ENCODE measurements at regions not wholly inside any gene's neighbourhood (a gene's known extent, or its start where the extent isn't known, plus 50 kb on each side); places are given as distances from the start of the nearest gene placed in this dataset.
"Not testable (repeated sequence)": the region's sequence is repeated elsewhere in the genome, so short reads cannot be mapped to it uniquely, and the experiment has no call there.

GRCh38 chr17:62322313-62322712 lies 58.0 kb upstream of the EFCAB3 start:
- no peak for DNase-seq (ENCODE audit: low spot score)

- DNase-seq (ENCODE audit: low spot score), result no peak
Observed at GRCh38 chr17:62321451-62321850, 58.9 kb upstream of the EFCAB3 start.

DNA sequence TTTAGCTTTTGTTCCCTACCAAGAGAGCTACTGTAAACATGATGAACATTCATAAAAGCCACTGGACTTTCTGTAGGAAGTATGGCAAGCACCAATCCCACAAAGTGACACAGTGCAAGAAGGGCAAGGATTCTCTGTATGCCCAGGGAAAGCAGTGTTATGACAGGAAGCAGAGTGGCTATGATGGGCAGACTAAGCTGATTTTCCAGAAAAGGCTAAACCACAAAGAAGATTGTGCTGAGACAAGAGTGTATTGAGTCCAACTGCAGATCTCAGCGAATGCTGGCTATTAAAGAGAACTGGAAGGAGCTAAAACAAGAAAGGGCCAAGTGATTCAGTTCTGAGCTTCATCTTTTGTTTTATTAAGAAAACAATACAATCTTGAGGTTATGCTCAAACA lies 60.5 kb upstream of the EFCAB3 start:
- DNase-seq (ENCODE audit: low spot score), result no peak

- no peak for DNase-seq (ENCODE audit: low spot score)
Observed at GRCh38 chr17:62309396-62309795, 71.0 kb upstream of the EFCAB3 start.

GRCh38 chr17:62307196-62307595 lies 73.2 kb upstream of the EFCAB3 start:
- DNase-seq (ENCODE audit: low spot score), result no peak

DNA sequence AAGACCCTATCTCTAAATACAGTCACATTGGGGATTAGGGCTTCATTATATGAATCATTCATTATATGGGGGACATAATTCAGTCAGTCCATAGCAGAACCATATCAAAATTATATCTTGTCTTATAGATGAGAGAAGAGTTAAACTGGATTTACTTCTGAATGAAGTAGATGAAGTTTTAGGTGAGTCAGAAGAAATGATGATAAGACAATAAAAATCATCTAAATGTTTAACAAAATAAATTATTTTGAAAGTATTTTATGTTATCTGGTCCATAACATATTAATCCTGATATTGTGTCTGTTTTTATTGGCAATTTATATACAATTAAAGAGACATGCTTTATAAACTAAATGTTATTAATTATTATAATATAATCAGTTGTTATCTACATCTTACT lies 76.9 kb upstream of the EFCAB3 start:
- DNase-seq (ENCODE audit: low spot score), result no peak

GRCh38 chr17:62300697-62301096 lies 79.7 kb upstream of the EFCAB3 start:
- no peak for DNase-seq (ENCODE audit: low spot score)

DNA sequence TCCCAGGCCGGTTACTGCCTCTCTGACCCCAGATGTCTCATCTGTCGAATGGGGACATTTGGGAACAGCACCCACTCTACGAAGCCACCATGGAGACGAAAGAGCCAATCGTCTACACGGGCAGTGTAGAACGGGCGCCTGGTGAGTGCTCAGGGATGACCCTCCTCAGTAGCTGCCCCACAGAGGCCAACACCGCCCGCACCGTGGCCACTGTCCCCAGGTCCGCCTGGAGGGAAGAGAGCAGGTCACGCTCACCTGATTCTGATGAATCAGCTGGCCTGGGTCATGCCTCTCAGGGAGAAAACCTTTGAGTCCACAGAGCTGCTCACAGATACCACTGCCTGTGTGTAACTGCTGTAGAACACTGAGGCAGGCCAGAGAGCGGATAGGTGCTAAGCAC lies 105.1 kb upstream of the EFCAB3 start:
- not testable (repeated sequence) for DNase-seq (ENCODE audit: low spot score)

DNA sequence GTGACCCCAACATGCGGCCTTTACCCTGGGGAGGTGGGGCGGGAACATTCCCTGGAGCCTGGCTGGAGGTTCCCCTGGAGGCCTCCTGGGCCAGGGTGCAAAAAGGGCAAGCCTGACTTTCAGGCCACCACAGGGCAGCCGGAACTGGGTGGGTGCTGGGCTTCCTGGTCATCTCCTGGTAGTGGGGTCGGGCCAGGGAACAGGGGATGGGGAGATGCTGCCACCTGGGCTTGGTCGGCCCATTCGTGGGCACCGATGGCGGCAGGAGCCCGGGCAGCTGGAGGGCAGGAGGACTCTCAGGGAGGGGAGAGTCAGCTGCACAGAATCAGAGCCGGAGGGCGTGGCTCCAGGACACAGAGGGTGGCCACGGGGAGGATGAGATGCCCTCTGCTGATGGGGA lies 112.0 kb upstream of the EFCAB3 start:
- DNase-seq (ENCODE audit: low spot score), result not testable (repeated sequence)

DNA sequence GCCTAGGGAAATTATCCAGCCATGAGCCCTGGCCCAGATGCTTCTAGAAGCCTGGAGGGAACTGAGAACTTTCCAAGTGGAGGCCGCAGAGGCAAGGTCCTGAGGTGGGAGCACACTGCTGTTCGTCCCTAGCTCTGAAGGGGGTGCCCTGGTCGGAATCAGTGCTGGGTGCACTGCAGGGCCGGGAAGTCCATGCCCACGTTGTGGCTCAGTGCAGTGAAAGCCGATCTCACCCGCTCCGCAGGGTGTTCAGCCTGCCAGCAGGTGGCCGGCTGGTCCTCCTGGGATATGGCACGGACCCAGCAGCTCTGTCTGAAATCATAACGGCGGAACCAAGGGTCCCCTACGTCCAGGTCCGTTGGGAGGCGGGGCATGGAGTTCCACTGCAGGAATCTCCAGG lies 115.4 kb upstream of the EFCAB3 start:
- not testable (repeated sequence) for DNase-seq (ENCODE audit: low spot score)

DNA sequence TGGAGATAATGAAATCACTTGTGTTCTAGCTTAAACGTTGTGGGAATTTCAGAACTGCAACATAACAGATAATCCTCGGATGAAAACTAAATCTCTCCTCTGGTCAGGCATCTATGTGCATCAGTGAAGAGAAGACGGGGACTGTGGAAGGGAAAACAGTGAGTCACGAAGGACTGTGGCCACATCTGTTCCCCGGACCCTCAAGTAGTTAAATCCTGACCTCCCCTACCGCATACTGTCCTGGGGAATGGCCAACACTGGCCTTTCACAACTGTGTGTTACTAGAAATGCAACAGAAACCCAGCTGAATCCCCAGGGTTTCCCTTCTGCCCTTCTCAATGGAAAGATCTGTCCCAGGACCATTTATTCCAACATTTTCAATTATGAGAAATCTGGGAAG lies 124.6 kb upstream of the EFCAB3 start:
- DNase-seq (ENCODE audit: low spot score), result not testable (repeated sequence)

- not testable (repeated sequence) for DNase-seq (ENCODE audit: low spot score)
Observed at GRCh38 chr17:62242076-62242475, 138.3 kb upstream of the EFCAB3 start.

- not testable (repeated sequence) for DNase-seq (ENCODE audit: low spot score)
Observed at GRCh38 chr17:62239569-62239968, 140.8 kb upstream of the EFCAB3 start.

DNA sequence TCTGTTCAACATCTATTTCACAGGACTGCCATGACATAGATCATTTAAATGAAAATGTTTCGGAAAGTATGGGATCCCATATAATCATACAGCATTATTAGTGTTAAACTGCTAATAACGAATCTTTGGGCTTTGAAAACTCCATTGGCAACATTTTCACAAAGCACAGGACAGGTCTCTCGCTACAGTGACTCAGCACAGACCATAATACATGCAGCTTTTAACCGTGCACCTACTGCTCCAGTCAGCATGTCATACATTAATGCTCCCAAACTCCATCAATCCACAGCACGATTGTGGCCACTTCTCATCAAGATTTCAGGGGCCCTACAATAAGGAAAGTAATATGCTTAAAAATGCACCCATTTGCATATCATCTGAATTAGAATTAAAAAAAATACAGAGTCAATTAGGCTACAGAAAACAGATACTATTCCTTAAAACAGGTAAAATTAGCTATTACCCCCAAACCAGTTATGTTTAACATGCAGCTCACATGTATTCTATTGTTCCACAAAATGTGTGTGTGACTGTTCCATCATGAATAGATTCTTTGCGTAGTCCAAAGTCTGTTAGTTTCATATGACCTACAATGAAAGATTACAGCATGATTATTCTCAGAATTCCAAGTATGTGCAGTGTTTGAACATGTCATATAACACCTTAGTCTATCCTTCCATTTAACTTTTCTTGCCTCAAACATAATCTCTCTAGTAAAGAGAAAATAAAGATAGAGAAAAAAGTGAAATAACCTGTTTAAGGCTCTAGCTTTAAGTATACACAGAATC lies 141.6 kb upstream of the EFCAB3 start:
- DNase-seq (ENCODE audit: low spot score), result not testable (repeated sequence)

DNA sequence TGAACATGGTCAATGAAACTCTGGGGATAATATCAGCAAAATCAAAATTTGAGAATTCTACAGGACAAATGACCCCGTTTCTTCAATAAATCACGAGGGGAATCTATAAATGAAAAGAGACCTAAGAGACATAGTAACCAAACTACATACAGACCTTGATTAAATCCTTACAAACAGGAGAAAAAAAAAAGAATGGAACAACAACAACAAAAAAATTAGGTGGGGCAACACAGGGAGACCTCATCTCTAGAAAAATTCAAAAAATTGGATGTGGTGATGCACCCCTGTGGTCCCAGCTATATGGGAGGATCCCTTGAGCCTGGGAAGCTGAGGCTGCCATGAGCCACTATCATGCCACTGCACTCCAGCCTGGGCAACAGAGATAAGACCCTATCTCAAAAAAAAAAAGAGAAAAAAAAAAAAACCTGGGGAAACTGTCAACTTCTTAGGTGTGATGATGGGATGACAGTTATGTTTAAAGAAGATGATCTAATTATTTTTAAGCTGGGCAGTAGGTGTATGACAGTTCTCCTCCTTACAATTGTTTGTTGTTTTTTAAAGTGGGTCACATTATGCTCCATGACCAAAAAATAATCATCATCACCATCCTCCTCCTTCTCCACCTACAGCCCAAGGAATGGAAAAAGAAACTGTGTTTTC lies 146.4 kb upstream of the EFCAB3 start:
- not testable (repeated sequence) for DNase-seq (ENCODE audit: low spot score)

- DNase-seq (ENCODE audit: low spot score), result not testable (repeated sequence)
Observed at GRCh38 chr17:62231293-62231692, 149.1 kb upstream of the EFCAB3 start.

DNA sequence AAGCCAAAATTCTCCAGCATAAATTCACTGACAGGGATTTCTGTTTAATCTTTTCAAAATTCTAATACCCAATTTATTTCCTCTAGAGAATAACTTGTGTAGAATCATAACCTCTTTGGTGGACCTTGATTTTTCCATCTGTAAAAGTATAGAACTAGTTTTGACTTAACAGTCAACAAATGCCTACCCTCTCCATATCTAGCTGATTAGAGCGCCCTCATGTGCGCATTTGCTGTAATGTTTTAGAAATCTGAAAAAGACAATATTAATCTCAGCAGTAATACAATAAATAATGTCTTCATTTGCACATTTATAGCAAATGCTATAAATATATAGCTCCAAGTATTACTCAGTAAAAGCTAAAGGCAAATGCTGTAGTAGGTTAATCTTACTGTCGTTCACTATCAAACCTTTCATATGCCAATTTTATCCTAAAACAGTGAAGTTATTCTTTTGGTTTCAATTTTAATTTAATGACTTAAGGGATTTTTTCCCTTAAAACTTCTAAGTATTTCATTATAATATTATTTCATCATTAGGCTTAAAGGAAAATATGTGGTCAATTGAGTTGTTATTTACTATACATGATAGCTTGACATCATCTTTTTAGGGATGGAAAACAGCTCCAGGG lies 153.6 kb upstream of the EFCAB3 start:
- DNase-seq (ENCODE audit: low spot score), result not testable (repeated sequence)

DNA sequence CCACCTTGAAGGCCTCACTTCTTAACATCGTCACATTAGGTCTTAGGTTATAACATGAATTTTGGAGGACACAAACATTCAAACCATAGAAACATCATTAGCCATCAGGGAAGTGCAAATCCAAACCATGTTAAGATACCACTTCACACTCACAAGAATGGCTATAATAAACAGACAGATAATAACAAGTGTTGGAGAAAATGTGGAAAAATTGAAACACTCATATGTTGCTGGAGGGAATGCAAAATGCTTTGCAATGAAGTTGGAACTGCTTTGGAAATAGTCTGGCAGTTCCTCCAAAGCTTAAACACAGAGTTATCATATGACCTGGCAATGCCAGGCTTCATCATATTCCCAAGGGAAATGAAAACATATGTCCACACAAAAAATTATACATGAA lies 156.8 kb upstream of the EFCAB3 start:
- not testable (repeated sequence) for DNase-seq (ENCODE audit: low spot score)

GRCh38 chr17:62219221-62219899 lies 154.3 kb upstream of the MED13 start:
- no peak for DNase-seq (ENCODE audit: low spot score)

- DNase-seq (ENCODE audit: low spot score), result no peak
Observed at GRCh38 chr17:62216847-62217246, 151.8 kb upstream of the MED13 start.

DNA sequence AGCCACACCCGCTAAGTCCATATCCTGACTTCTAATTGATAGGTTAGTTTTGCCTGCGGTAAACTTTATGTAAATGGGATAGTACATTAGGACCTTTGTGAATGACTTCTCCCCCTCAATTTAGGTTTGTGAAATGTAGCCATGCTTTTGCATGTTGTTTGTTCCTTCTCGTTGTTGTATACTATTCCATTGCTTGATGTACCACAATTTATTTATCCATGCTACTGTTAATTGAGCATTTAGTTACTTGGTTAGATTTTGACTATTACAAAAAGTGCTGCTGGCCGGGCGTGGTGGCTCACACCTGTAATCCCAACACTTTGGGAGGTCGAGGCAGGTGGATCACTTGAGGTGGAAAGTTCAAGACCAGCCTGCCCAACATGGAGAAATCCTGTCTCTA lies 150.8 kb upstream of the MED13 start:
- not testable (repeated sequence) for DNase-seq (ENCODE audit: low spot score)

DNA sequence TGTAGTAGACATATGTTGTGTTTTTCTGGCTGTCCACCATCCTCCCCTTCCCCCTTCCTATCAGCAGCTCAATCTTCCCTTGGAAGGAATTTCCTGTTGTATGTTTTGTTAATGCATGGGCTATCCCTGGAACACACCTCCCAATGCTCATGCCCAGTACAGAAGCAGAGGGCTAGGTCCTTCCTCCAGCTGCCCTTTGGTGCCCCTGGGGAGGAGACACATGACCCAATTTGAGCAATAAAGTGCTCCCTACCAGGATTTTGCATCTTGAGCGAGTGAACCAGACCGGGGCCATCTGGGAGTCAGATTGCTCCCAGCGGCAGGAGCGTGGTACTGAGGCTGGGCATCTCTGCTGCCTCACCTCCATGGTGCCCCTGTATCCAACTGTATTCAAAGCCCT lies 141.5 kb upstream of the MED13 start:
- no peak for DNase-seq (ENCODE audit: low spot score)

- DNase-seq (ENCODE audit: low spot score), result not testable (repeated sequence)
Observed at GRCh38 chr17:62197156-62197555, 132.1 kb upstream of the MED13 start.

Measured in SW480 (cell line).